Activated CD8-positive, alpha-beta memory T cell treated with anti-CD3 and anti-CD28 coated beads, Interleukin-2, amount 50 U/mL, for 24 hours (primary cell): ENCODE measurements at regions not wholly inside any gene's neighbourhood (a gene's known extent, or its start where the extent isn't known, plus 50 kb on each side); places are given as distances from the start of the nearest gene placed in this dataset.

Experiments used
- DNase-seq: peaks from one replicate; pipeline ENCODE4 v3.0.0-alpha.2; 2020; ENCODE audit errors: extremely low read depth

DNA sequence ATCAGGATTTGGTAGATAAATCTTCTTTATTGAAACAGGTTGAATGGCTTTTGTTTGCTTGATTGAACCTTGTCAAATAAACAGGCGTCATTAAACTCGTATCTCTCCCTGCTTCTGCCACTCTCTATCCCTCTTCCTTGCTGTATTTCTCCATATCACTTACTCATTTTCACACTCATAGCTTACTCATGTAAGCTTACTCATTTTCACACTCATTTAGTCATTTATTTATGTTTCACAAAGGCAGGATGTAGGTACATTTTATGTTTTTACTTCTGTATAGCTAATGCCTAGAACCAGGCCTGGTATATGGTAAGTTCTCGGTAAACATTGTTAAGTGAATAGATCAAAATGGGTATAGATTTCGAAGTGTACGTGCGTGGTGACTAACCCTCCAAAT is 450.0 kb downstream of the PMP22 start:
- DNase-seq = no peak

- no peak for DNase-seq
Measured at GRCh38 chr17:14813649-14814370, 451.3 kb downstream of the PMP22 start.

GRCh38 chr17:14808425-14808824 is 456.7 kb downstream of the PMP22 start:
- no peak for DNase-seq

DNA sequence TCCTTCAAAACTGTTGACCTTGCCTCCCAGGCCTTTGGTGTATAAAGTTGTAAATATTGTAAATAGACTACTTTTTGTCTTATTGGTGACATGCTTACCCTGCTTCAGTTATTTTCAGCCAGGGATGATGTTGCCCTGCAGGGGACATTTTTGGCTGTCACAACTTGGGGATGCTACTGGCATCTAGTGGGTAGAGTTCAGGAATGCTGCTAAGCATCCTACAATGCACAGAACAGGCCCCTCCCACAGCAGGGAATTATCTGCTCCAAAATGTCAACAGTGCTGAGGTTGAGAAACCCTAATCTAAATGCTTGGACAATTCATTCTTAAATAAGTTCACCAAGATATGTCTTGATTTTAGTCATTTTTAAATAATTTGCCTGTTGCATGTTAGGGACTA is 459.8 kb downstream of the PMP22 start:
- DNase-seq = no peak

- no peak for DNase-seq
Measured at GRCh38 chr17:14803826-14804225, 461.3 kb downstream of the PMP22 start.

- DNase-seq = no peak
Measured at GRCh38 chr17:14797801-14798200, 467.3 kb downstream of the PMP22 start.

DNA sequence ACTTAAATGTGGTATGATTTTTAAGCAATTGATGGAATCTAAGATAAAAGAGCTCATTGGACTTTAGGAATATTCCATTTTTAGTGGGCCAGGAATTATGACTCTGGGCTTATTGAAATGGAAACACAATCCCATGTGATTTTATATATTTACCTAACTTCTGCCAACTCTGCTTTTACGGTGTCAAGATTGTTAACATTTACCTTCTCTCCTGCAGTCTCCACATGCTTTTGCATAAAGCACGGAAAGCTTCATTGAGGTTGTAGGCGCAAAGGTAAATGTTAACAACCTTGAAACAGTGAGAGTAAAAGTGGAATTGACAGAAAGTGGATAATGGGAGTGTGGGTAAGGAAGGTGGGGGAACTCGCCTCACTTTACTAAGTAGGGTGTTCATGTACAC is 468.1 kb downstream of the PMP22 start:
- no peak for DNase-seq

DNA sequence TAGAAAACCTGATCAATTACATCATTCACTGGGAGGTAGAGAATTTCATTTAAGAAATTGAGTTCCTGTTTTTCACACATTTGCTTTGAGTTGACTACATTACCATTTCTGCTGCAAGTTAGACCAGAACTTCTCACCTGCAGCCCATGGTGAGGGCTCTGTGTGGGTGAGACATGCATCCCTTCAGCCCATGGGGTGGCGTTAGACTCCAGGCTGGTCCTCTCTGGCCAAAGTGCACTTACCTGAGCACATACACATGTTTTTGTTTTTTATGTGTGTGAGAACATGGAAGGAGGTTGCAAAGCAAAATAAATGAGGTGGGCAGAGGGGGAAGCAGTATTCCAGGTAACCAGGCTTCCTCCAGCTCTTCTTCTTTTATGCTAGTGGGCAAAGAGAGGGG is 470.2 kb downstream of the PMP22 start:
- DNase-seq = no peak

DNA sequence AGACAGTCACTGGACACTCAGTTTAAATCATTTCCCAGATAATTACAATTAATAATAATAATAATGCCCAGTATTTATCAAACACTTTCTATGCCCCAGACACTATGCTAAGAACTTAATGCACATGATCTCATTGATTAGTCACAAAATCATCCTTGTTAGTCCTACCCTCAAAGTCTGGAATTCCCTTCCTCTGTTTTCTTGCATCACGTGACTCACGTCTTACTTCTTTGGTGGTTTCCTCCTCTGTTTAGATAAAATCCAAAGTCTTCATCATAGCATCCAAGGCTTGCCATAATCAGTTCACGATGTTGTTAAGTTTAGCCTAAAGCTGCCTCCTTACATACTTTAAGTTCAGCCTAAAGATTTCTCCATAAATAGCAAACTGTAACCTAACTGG is 471.9 kb downstream of the PMP22 start:
- DNase-seq = no peak

- DNase-seq = no peak
Measured at GRCh38 chr17:14792746-14793145, 472.4 kb downstream of the PMP22 start.

- no peak for DNase-seq
Measured at GRCh38 chr17:14791221-14791620, 473.9 kb downstream of the PMP22 start.

GRCh38 chr17:14790521-14790920 is 474.6 kb downstream of the PMP22 start:
- DNase-seq = no peak

- no peak for DNase-seq
Measured at GRCh38 chr17:14784997-14785696, 480.0 kb downstream of the PMP22 start.

DNA sequence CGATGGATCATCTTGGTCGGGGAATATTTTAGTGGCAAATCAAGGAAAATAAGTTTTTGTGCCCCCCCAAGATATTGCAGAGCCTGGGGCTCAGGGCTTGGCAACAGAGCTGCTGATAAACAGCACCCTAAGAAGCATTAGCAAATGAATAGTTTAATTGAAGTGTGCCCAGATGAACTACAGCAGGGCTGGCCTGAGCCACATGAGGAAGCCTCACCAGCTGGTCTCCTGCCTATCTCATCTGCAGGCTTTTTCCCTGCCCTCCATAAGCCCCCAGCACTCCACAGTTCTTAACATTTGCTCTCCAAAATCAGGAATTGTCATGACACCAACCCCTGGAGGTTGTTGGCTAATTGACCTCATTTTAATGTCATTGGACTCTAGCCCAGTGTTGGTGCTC is 480.2 kb downstream of the HS3ST3B1 start:
- no peak for DNase-seq

DNA sequence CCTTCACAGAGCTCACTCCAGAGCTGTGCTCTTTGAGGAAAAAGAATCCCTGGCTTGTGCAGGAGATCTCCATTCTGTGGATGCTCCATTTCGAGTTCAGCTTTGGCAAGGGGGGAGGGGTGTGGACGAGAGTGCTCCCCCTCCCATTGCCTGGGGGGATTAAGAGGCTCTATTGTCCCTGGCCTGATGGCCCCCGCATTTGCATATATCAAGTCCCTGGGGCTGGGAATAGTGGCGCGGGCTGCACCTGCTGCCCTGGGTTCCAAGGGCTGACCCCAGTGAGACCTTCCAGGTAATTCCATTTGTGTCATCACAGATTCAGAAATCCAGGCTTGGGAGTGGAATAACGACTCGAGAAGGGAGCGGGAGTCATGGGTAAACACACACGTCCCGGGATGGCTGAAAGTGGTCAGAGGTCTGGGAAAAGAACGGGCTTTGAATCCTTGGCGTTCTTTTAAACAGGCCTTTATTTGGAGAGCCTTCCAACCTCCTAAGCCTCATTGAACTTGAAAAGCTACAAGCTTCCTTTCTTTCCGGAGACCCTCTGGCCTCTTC is 479.3 kb downstream of the HS3ST3B1 start:
- no peak for DNase-seq

DNA sequence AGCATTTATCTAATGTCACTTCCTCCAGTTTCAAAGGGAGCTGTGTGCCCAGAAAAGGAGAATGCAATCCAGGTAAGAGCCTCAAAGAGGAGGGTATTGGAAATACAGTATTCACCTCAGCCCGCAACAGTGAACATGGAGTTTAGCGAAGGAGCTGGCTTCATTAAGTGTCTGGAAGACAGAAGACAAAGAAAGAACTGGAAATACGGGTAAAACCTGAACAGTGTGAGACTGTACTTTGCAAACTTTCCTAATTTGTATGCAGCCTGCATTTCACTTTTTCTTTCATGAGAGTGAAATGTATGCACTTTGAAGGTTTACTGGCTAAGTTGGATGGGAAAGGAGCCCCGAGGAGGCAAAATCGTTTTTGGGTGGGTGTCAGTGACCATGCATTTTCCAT is 478.4 kb downstream of the HS3ST3B1 start:
- no peak for DNase-seq

DNA sequence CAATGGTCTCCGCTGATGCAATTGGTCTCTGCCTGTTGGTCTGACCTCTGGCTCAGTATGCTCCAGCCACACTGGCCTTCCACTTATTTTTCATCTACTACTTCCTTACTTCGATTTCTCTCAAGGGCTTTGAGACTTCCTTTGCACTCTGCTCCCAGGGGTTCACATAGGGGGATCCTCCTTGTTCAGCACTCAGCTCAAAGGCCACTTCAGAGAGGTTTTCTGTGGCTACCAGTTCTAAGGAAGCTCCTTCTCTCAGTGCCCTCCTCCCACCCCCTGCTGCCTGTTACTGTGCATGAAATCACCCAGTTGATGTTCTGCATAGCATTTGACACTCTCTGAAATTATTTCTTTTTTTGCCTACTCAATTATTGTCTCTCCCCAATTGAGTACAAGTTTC is 476.4 kb downstream of the HS3ST3B1 start:
- DNase-seq = no peak

DNA sequence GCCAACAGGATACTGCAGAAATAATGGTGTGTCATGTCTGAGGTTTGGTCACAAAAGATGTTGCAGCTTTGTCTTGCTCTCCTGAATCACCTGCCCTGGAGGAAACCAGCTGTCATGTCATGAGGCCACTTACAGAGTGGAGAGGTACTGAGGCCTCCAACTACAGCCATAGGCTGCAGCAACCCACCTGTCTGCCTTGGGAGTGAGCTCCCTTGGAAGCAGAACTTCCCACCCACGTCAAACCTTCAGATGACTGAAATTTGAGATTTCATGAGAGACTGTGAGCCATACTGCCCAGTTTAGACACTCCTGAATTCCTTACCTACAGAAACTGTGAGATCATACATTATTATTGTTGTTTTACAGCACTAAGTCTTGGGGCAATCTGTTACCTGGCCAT is 475.9 kb downstream of the HS3ST3B1 start:
- DNase-seq = no peak

DNA sequence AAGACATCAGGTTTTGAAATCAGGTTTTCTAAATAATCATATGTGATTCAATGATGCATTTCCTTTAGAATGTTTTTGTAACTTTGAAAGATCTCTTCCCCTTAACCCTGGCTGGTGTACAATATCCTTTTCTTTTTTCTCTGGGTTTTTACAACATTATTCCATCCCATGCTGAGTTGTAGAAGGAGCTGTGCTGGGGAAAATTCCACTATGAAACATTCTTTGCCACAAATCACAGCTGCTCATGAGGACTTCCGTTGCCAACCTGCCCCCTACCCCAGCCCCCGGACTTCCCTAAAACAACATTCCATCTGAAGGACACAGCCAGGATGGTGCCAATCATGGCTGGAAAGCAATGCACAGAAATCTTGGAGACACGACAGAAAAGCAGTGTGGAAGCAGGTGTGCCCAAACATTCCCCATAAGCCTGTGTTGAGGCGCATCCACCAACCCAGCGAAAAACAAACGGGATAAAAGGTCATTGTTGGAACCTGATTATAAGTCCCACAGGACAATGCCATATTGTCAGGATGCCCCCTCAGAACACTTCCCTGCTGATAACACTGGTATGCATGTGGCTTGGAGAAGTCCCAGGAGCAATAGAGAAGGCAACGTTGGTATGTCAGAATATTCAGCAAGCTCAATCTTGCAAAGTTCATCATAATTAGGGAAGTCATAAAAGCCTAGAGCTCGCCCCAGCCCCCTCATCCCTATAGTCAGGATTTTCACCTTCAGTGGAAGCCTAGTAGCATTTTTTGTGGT is 475.0 kb downstream of the HS3ST3B1 start:
- no peak for DNase-seq

GRCh38 chr17:14774774-14775173 is 473.9 kb downstream of the HS3ST3B1 start:
- DNase-seq = no peak

DNA sequence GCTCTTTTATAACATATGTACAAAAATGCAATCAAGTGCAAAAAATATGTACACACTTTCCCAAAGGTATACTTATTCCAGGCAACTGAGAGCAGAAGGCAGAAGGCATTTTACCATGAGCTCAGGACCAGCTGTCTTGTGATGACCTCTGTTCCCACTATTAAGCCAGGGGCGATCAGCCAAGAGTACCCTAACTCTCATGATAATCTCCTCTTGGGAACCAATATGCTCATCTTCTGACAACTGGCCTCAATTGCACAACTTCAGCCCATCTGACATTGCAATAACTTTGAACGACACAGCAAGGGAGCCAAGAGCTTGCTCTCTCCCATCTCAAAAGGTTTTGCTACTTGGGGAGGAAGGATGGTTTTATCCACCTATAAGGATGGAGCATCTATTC is 471.9 kb downstream of the HS3ST3B1 start:
- no peak for DNase-seq

GRCh38 chr17:14771543-14771942 is 470.7 kb downstream of the HS3ST3B1 start:
- DNase-seq = no peak

GRCh38 chr17:14768923-14769322 is 468.0 kb downstream of the HS3ST3B1 start:
- DNase-seq = no peak
